ENCODE measurements at regions not wholly inside any gene's neighbourhood (a gene's known extent, or its start where the extent isn't known, plus 50 kb on each side); places are given as distances from the start of the nearest gene placed in this dataset.

DNA sequence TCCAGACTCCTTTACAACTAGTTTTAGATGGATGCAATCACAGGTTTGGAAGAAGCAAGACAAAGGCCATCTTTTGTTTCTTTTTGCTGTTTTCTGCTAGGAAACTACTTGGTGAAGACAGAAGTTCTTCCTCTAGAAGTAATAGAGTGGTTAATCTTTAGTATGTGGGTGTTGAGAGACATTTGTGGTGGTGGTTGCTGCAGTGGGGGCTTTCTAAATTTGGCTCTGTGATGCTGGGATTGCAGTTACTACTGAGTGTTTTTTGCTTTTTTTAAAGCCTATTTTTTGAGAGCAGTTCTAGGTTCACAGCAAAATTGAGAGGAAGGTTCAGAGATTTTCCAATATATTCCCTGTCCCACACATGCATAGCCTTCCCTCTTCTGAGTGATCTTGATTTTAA, 120.0 kb downstream of the AASDHPPT start:
- POLR2A ChIA-PET (ENCODE audit: unreplicated experiment), result no interaction called here
- no peak overlapping the region for H2AFZ ChIP-seq (ENCODE audit: low read length)

DNA sequence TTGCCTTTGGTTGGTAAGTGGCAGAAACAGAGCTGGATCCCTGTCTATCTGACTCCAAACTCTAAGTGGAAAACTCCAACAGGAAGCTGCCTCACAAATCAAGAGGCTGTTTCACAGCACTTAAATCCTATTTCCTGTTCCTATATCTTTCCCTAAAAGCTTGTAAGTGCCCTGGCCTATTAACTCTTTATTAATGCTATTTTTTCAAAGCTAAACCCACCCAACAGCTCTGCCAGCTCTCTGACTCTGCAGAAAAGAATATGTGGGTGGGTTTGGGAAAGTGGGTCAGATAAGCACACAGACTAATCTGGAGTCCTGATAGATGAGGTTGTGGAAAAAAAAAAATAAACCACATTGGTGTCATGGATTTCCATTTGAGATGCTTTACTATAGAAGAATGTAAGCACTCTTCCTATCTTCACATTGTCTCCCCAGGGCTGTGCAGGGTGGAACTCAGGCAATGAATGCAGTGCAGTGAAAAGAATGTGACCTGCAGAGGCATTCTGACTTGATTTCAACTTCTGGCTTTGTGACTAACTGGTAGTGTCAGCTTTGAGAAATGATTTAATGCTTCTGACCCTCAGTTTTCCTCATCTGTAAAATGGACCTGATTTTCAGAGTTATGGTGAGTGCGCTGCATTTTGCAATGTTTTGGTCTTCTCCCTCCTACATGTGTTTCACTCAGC, 125.6 kb downstream of the AASDHPPT start:
- ChIA-PET POLR2A (ENCODE audit: unreplicated experiment) (no interaction called here), CTCF (no interaction called here)
- H4K20me1 ChIP-seq (ENCODE audit: low read length), result no peaks in the 10 kb centered on the region
- DNase-seq (no peak), ATAC-seq (no peak)
- no peaks in the 10 kb centered on the region for H3K79me2 ChIP-seq (ENCODE audit: low read length)
- intact Hi-C loops (cut with micrococcal nuclease), result no loop called here
- no peak overlapping the region for H3K9ac ChIP-seq (ENCODE audit: low read length)
- H3K27me3 ChIP-seq (ENCODE audit: low read length), result no peaks in the 10 kb centered on the region
- no peaks in the 10 kb centered on the region for H3K9me2 ChIP-seq (replicated peaks; ENCODE audit: low read length)
- TF ChIP-seq EZH2phosphoT487 (IDR thresholded peaks at IDR 0.05; ENCODE audit: borderline replicate concordance, low read length), result no peak
- TF ChIP-seq, protein P1, sequence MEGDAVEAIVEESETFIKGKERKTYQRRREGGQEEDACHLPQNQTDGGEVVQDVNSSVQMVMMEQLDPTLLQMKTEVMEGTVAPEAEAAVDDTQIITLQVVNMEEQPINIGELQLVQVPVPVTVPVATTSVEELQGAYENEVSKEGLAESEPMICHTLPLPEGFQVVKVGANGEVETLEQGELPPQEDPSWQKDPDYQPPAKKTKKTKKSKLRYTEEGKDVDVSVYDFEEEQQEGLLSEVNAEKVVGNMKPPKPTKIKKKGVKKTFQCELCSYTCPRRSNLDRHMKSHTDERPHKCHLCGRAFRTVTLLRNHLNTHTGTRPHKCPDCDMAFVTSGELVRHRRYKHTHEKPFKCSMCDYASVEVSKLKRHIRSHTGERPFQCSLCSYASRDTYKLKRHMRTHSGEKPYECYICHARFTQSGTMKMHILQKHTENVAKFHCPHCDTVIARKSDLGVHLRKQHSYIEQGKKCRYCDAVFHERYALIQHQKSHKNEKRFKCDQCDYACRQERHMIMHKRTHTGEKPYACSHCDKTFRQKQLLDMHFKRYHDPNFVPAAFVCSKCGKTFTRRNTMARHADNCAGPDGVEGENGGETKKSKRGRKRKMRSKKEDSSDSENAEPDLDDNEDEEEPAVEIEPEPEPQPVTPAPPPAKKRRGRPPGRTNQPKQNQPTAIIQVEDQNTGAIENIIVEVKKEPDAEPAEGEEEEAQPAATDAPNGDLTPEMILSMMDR (conservative IDR thresholded peaks at IDR 0.05; ENCODE audit: low read depth, low read length), result no peak
- TF ChIP-seq EZH2 (IDR thresholded peaks at IDR 0.05; ENCODE audit: low read length, unreplicated experiment), result no peak
- no peaks in the 10 kb centered on the region for H3K36me3 ChIP-seq (ENCODE audit: low read depth, low read length)
- BruUV-seq (replicated peaks), result no TSS peak
- H3K4me2 ChIP-seq (ENCODE audit: low read length), result no peak overlapping the region
- no peaks in the 10 kb centered on the region for H3F3A ChIP-seq (ENCODE audit: low read length, unreplicated experiment)
- H3K4me3 ChIP-seq (ENCODE audit: low read length), result no peak overlapping the region
- no peaks in the 10 kb centered on the region for H3K4me1 ChIP-seq (ENCODE audit: insufficient read depth, low read length)
- no peak overlapping the region for H3K27ac ChIP-seq (ENCODE audit: low read length)
- no peaks in the 10 kb centered on the region for H3K9me3 ChIP-seq (ENCODE audit: low read length)
- no peak overlapping the region for H2AFZ ChIP-seq (ENCODE audit: low read length)

More for the DNA sequence above, 120.0 kb downstream of the AASDHPPT start:
- Histone ChIP-seq H4K20me1 (ENCODE audit: low read length) (no peaks in the 10 kb centered on the region), H3K4me3 (ENCODE audit: low read length) (no peak overlapping the region), H3K9me3 (ENCODE audit: low read length) (no peaks in the 10 kb centered on the region), H3F3A (ENCODE audit: low read length, unreplicated experiment) (peaks cover 4% of the 10 kb centered on the region), H3K27ac (ENCODE audit: low read length) (no peak overlapping the region), H3K27me3 (ENCODE audit: low read length) (no peaks in the 10 kb centered on the region), H3K4me1 (ENCODE audit: insufficient read depth, low read length) (peaks cover 5% of the 10 kb centered on the region), H3K79me2 (ENCODE audit: low read length) (no peaks in the 10 kb centered on the region), H3K36me3 (ENCODE audit: low read depth, low read length) (no peaks in the 10 kb centered on the region), H3K9me2 (replicated peaks; ENCODE audit: low read length) (no peaks in the 10 kb centered on the region), H3K4me2 (ENCODE audit: low read length) (no peak overlapping the region), H3K9ac (ENCODE audit: low read length) (no peak overlapping the region)
- DNase-seq, result no peak
- intact Hi-C loops (cut with micrococcal nuclease), result no loop called here
- CTCF ChIA-PET, result no interaction called here
- no peak for TF ChIP-seq EZH2phosphoT487 (IDR thresholded peaks at IDR 0.05; ENCODE audit: borderline replicate concordance, low read length)
- no peak for TF ChIP-seq EZH2 (IDR thresholded peaks at IDR 0.05; ENCODE audit: low read length, unreplicated experiment)
- TF ChIP-seq, protein P1 (conservative IDR thresholded peaks at IDR 0.05; ENCODE audit: low read depth, low read length), result no peak
- BruUV-seq (replicated peaks), result no TSS peak
- ATAC-seq, result no peak

DNA sequence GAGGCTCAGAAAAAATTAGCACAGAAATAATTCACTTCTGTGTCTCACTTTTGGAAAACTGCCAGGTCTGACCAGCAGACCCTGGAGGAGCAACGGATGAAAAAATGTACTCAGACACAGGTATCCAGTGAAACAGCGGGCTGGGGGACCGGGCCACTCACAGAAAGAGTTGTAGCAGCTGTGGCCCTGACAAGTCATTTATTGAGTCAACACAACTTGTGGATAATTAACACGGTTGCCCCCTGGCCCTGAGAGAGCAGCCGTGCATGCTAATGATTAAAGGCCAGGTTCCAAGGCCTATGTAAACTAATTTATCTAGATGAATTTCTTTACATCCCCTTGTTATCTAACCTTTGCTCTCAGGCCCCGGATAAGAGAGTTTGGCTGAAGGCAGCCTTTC, 131.3 kb downstream of the AASDHPPT start:
- Histone ChIP-seq H3K4me2 (ENCODE audit: low read length) (no peak overlapping the region), H3K9ac (ENCODE audit: low read length) (no peak overlapping the region), H3K9me2 (replicated peaks; ENCODE audit: low read length) (no peaks in the 10 kb centered on the region; the same call in 1 of the 2 replicates), H3K27ac (ENCODE audit: low read length) (no peak overlapping the region), H4K20me1 (ENCODE audit: low read length) (no peaks in the 10 kb centered on the region), H3K4me1 (ENCODE audit: insufficient read depth, low read length) (no peaks in the 10 kb centered on the region), H3K27me3 (ENCODE audit: low read length) (no peaks in the 10 kb centered on the region), H3K36me3 (ENCODE audit: low read depth, low read length) (no peaks in the 10 kb centered on the region), H3K4me3 (ENCODE audit: low read length) (no peak overlapping the region), H3F3A (ENCODE audit: low read length, unreplicated experiment) (no peaks in the 10 kb centered on the region), H3K9me3 (ENCODE audit: low read length) (no peaks in the 10 kb centered on the region), H2AFZ (ENCODE audit: low read length) (no peak overlapping the region), H3K79me2 (ENCODE audit: low read length) (no peaks in the 10 kb centered on the region)
- no peak for ATAC-seq
- ChIA-PET POLR2A (ENCODE audit: unreplicated experiment) (no interaction called here), CTCF (no interaction called here)
- no TSS peak for BruUV-seq (replicated peaks)
- TF ChIP-seq EZH2 (IDR thresholded peaks at IDR 0.05; ENCODE audit: low read length, unreplicated experiment) (no peak), EZH2phosphoT487 (IDR thresholded peaks at IDR 0.05; ENCODE audit: borderline replicate concordance, low read length) (no peak)
- TF ChIP-seq, protein P1 (conservative IDR thresholded peaks at IDR 0.05; ENCODE audit: low read depth, low read length), result no peak
- no peak for DNase-seq
- intact Hi-C loops (cut with micrococcal nuclease), result no loop called here

All from PC-3 (cell line).